IMR-90 (cell line): ENCODE measurements at regions not wholly inside any gene's neighbourhood (a gene's known extent, or its start where the extent isn't known, plus 50 kb on each side); places are given as distances from the start of the nearest gene placed in this dataset.
A peak's percentile ranks its signal among the peaks of the same experiment; 100 is the strongest.

ENCODE experiments used
- ATAC-seq: fragments of 200-7000 bp; cut with Tn5 transposase; 2 replicates; pipeline ENCODE4 v1.9.1; 2020; ENCODE audit warnings: low read depth, mild to moderate bottlenecking, moderate library complexity
- BruUV-seq: library from RNA; stranded (reverse); fragments of 400-500 nt; replicated peaks from 2 replicates; lab custom pipeline; 2021; lab: Mats Ljungman, UMichigan
- CTCF ChIA-PET: fragments of 300-600 bp; formaldehyde crosslinking; extraction: SDS; loops from one replicate; lab custom pipeline; 2021; ENCODE audit warnings: antibody characterized with exemption; lab: Yijun Ruan, JAX
- POLR2A ChIA-PET: fragments of 300-600 bp; sonication (Branson Sonifier 250); formaldehyde crosslinking; loops from one replicate; lab custom pipeline; 2022; ENCODE audit warnings: antibody characterized with exemption; ENCODE audit not compliant: unreplicated experiment; lab: Charles Lee
- DNase-seq: peaks from one replicate; pipeline ENCODE4 v3.0.0; 2013
- H2AFZ ChIP-seq: replicated peaks from 2 replicates; pipeline ENCODE3; 2013; ENCODE audit warnings: low read length, mild to moderate bottlenecking; ENCODE audit not compliant: poor library complexity
- H2AK5ac ChIP-seq: 2 replicates; pipeline ENCODE4 v1.6.1; 2013; ENCODE audit warnings: low read depth, low read length, inconsistent platforms
- H2AK9ac ChIP-seq: replicated peaks from 2 replicates; pipeline ENCODE3; 2013; ENCODE audit warnings: mild to moderate bottlenecking, low read depth, low read length, moderate library complexity; ENCODE audit not compliant: poor library complexity
- H2BK120ac ChIP-seq: 2 replicates; pipeline ENCODE4 v1.6.1; 2013; ENCODE audit warnings: low read depth, low read length, inconsistent platforms
- H2BK15ac ChIP-seq: 3 replicates; pipeline ENCODE4 v1.6.1; 2013; ENCODE audit warnings: low read depth, low read length, inconsistent platforms
- H2BK20ac ChIP-seq: 2 replicates; pipeline ENCODE4 v1.6.1; 2013; ENCODE audit warnings: low read depth, mild to moderate bottlenecking, inconsistent platforms, low read length, moderate library complexity
- H2BK5ac ChIP-seq: 2 replicates; pipeline ENCODE4 v1.6.1; 2013; ENCODE audit warnings: mild to moderate bottlenecking, low read depth, low read length, inconsistent platforms; ENCODE audit not compliant: poor library complexity, severe bottlenecking
- H3K14ac ChIP-seq: replicated peaks from 2 replicates; pipeline ENCODE4 v1.6.1; 2013; ENCODE audit warnings: low read depth, low read length, inconsistent platforms
- H3K18ac ChIP-seq: 2 replicates; pipeline ENCODE4 v1.6.1; 2013; ENCODE audit warnings: low read depth, low read length, control low read depth
- H3K23ac ChIP-seq: 2 replicates; pipeline ENCODE4 v1.6.1; 2013; ENCODE audit warnings: low read depth, low read length, inconsistent platforms
- H3K27ac ChIP-seq: 2 replicates; pipeline ENCODE4 v1.5.1; 2013; ENCODE audit warnings: mild to moderate bottlenecking, control low read depth, low read length; ENCODE audit not compliant: insufficient read depth
- H3K27me3 ChIP-seq: 2 replicates; pipeline ENCODE4 v1.6.1; 2013; ENCODE audit warnings: low read length; ENCODE audit not compliant: control insufficient read depth, insufficient read depth
- H3K36me3 ChIP-seq: 2 replicates; pipeline ENCODE4 v1.6.1; 2013; ENCODE audit warnings: low read length, mixed read lengths; ENCODE audit not compliant: control insufficient read depth, insufficient read depth
- H3K4ac ChIP-seq: 2 replicates; pipeline ENCODE4 v1.6.1; 2013; ENCODE audit warnings: low read depth, low read length, inconsistent platforms
- H3K4me1 ChIP-seq: 2 replicates; pipeline ENCODE4 v1.6.1; 2013; ENCODE audit warnings: low read length, mixed read lengths; ENCODE audit not compliant: control insufficient read depth, insufficient read depth
- H3K4me2 ChIP-seq: 2 replicates; pipeline ENCODE4 v1.6.1; 2013; ENCODE audit warnings: low read depth, mild to moderate bottlenecking, control low read depth, low read length, moderate library complexity
- H3K4me3 ChIP-seq: 2 replicates; pipeline ENCODE4 v1.5.1; 2013; ENCODE audit warnings: low read depth, mild to moderate bottlenecking, control low read depth, low read length, moderate library complexity; ENCODE audit not compliant: insufficient read depth
- H3K56ac ChIP-seq: 2 replicates; pipeline ENCODE4 v1.6.1; 2013; ENCODE audit warnings: low read length, inconsistent platforms; ENCODE audit not compliant: insufficient read depth; ENCODE audit errors: extremely low read depth
- H3K79me1 ChIP-seq, 2 experiments: 2 replicates each; pipeline ENCODE4 v1.6.1; 2013; ENCODE audit warnings: low read length in 2 of 2, inconsistent platforms in 1 of 2, low read depth in 1 of 2
- H3K9ac ChIP-seq: 2 replicates; pipeline ENCODE4 v1.6.1; 2013; ENCODE audit warnings: low read depth, low read length, control low read depth
- H3K9me1 ChIP-seq: 2 replicates; pipeline ENCODE4 v1.6.1; 2013; ENCODE audit warnings: low read length, inconsistent platforms; ENCODE audit not compliant: insufficient read depth
- H3K9me3 ChIP-seq: 2 replicates; pipeline ENCODE4 v1.6.1; 2013; ENCODE audit warnings: low read length; ENCODE audit not compliant: control insufficient read depth, insufficient read depth
- H4K20me1 ChIP-seq: 2 replicates; pipeline ENCODE4 v1.6.1; 2013; ENCODE audit warnings: low read length, inconsistent platforms; ENCODE audit not compliant: insufficient read depth
- H4K5ac ChIP-seq: 2 replicates; pipeline ENCODE4 v1.6.1; 2013; ENCODE audit warnings: mild to moderate bottlenecking, low read depth, low read length, control low read depth
- H4K8ac ChIP-seq, 2 experiments: 2 replicates each; pipeline ENCODE4 v1.6.1; 2013; ENCODE audit warnings: low read depth in 2 of 2, low read length in 2 of 2, control low read depth in 1 of 2, inconsistent platforms in 1 of 2
- H4K91ac ChIP-seq: 2 replicates; pipeline ENCODE4 v1.6.1; 2013; ENCODE audit warnings: low read depth, low read length, inconsistent platforms; ENCODE audit not compliant: insufficient read depth
- CEBPB ChIP-seq: IDR thresholded peaks from 2 replicates; pipeline ENCODE4 v1.6.1; 2012; ENCODE audit warnings: low read depth, low read length, improper control_type of control experiment
- CHD1 ChIP-seq: IDR thresholded peaks from 2 replicates; pipeline ENCODE4 v1.6.1; 2012; ENCODE audit warnings: low read depth, low read length, improper control_type of control experiment
- CTCF ChIP-seq: conservative IDR thresholded peaks from 2 replicates; pipeline ENCODE4 v1.5.1; 2012; ENCODE audit warnings: mild to moderate bottlenecking, low read depth, low read length, improper control_type of control experiment
- ELK1 ChIP-seq: fragments of 150-350 bp; IDR thresholded peaks from 2 replicates; pipeline ENCODE4 v1.6.1; 2016; ENCODE audit warnings: low read depth, mild to moderate bottlenecking, low read length, moderate library complexity, borderline replicate concordance
- MAZ ChIP-seq: IDR thresholded peaks from 2 replicates; pipeline ENCODE4 v1.6.1; 2012; ENCODE audit warnings: low read depth, mild to moderate bottlenecking, low read length, improper control_type of control experiment, moderate library complexity, borderline replicate concordance
- MXI1 ChIP-seq: IDR thresholded peaks from 2 replicates; pipeline ENCODE4 v1.6.1; 2012; ENCODE audit warnings: low read depth, mild to moderate bottlenecking, low read length, moderate library complexity, borderline replicate concordance
- NFE2L2 ChIP-seq: fragments of 150-350 bp; IDR thresholded peaks from 2 replicates; pipeline ENCODE4 v1.6.1; 2016; ENCODE audit warnings: low read depth, mild to moderate bottlenecking, low read length
- POLR2A ChIP-seq: IDR thresholded peaks from 2 replicates; pipeline ENCODE4 v1.6.1; 2012; ENCODE audit warnings: mild to moderate bottlenecking, low read depth, low read length
- RAD21 ChIP-seq: IDR thresholded peaks from 2 replicates; pipeline ENCODE4 v1.6.1; 2012; ENCODE audit warnings: low read length, improper control_type of control experiment
- RCOR1 ChIP-seq: IDR thresholded peaks from 2 replicates; pipeline ENCODE4 v1.6.1; 2012; ENCODE audit warnings: mild to moderate bottlenecking, low read length, improper control_type of control experiment; ENCODE audit not compliant: insufficient replicate concordance
- SMC3 ChIP-seq: fragments of 150-350 bp; IDR thresholded peaks from 2 replicates; pipeline ENCODE4 v1.6.1; 2016; ENCODE audit warnings: low read depth, mild to moderate bottlenecking, antibody characterized with exemption, low read length, moderate library complexity
- WGBS, 2 experiments: methylation state at CpG; one replicate each; pipeline versions ENCODE4 v1.1.5 to v1.1.7; 2013; ENCODE audit warnings: missing lambda C conversion rate in 2 of 2; ENCODE audit not compliant: insufficient read length in 1 of 2; ENCODE audit errors: extremely low coverage in 2 of 2; 5-methylcytosine and 5-hydroxymethylcytosine counted together
- dilution Hi-C: fragments of 300-500 bp; cut with HindIII; formaldehyde crosslinking; loops from one replicate; pipeline ENCODE4 v1.14.3; 2018; ENCODE audit warnings: low sequenced_read_pairs; ENCODE audit not compliant: unreplicated experiment
- in situ Hi-C: fragments of 300-500 bp; cut with MboI; formaldehyde crosslinking; loops from 3 replicates; pipeline ENCODE4 v1.14.3; 2019; ENCODE audit warnings: low sequenced_read_pairs, inconsistent platforms, mixed read lengths
- intact Hi-C: fragments of 100-400 bp; cut with micrococcal nuclease; formaldehyde crosslinking; loops from 2 replicates; pipeline ENCODE4 v1.10.0; 2022
- TF ChIP-seq, protein P1 (sequence below): fragments of 150-350 bp; IDR thresholded peaks from 2 replicates; pipeline ENCODE4 v1.6.1; 2017; ENCODE audit warnings: mild to moderate bottlenecking, antibody characterized with exemption, low read length, low read depth

- Histone ChIP-seq H3K4ac (peak overlapping the region; percentile 49), H2BK20ac (peak overlapping the region; percentile 84; the same call in 1 of the 2 replicates), H3K18ac (peak overlapping the region; percentile 60), H3K14ac (0 out of 2 replicates have a peak overlapping the region, but pooled peaks have one; percentile 30), H2AFZ (peak overlapping the region; percentile 60), H3K9me3 (no peaks in the 10 kb centered on the region), H3K79me1 (no peaks in the 10 kb centered on the region), H2AK5ac (peak overlapping the region; percentile 82), H2BK15ac (peak overlapping the region; percentile 82; the same call in 2 of the 3 replicates), H3K27me3 (no peaks in the 10 kb centered on the region), H2BK5ac (peak overlapping the region; percentile 72), H3K23ac (0 out of 2 replicates have a peak overlapping the region, but pooled peaks have one; percentile 28), H4K20me1 (no peaks in the 10 kb centered on the region), H3K9ac (no peak overlapping the region), H2BK120ac (peak overlapping the region; percentile 33; the same call in 1 of the 2 replicates), H3K4me1 (peaks cover 18% of the 10 kb centered on the region), H2AK9ac (no peak overlapping the region), H3K4me3 (no peak overlapping the region), H3K36me3 (no peaks in the 10 kb centered on the region), H4K91ac (peak overlapping the region; percentile 74; the same call in 1 of the 2 replicates), H3K9me1 (peaks cover 18% of the 10 kb centered on the region), H3K4me2 (no peak overlapping the region), H4K5ac (0 out of 2 replicates have a peak overlapping the region, but pooled peaks have one; percentile 37), H3K56ac (no peak overlapping the region), H4K8ac (peak overlapping the region; percentile 5 to 44; a peak in 2 of 4 replicates), H3K27ac (no peak overlapping the region)
- in situ Hi-C loops = no loop called here
- ChIA-PET CTCF (no interaction called here), POLR2A (no interaction called here)
- BruUV-seq = no TSS peak
- intact Hi-C loops = loop anchor here (2.0 to 5.0 kb wide), 3 partner anchors 47 to 337 kb away; no protein-coding TSS in a partner anchor
- DNase-seq = peak; percentile 45
- TF ChIP-seq ELK1 = no peak
- TF ChIP-seq RAD21 = no peak
- TF ChIP-seq CHD1 = no peak
- no peak for TF ChIP-seq CTCF
- no peak for TF ChIP-seq NFE2L2
- no peak for TF ChIP-seq MXI1
- TF ChIP-seq, protein P1, sequence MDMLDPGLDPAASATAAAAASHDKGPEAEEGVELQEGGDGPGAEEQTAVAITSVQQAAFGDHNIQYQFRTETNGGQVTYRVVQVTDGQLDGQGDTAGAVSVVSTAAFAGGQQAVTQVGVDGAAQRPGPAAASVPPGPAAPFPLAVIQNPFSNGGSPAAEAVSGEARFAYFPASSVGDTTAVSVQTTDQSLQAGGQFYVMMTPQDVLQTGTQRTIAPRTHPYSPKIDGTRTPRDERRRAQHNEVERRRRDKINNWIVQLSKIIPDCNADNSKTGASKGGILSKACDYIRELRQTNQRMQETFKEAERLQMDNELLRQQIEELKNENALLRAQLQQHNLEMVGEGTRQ = no peak
- no peak for TF ChIP-seq RCOR1
- no peak for TF ChIP-seq SMC3
- no peak for TF ChIP-seq CEBPB
- TF ChIP-seq POLR2A = no peak
- TF ChIP-seq MAZ = no peak
- dilution Hi-C loops = no loop called here
- WGBS, 2 experiments = no CpG with 5 or more reads among the region's 7 CpGs
- no peak for ATAC-seq
These were observed 70.7 kb upstream of the THBS1 start for GRCh38 chr15:39510001-39510701.
